H7 (cell line): ENCODE measurements at regions not wholly inside any gene's neighbourhood (a gene's known extent, or its start where the extent isn't known, plus 50 kb on each side); places are given as distances from the start of the nearest gene placed in this dataset.
"Not testable (repeated sequence)": the region's sequence is repeated elsewhere in the genome, so short reads cannot be mapped to it uniquely, and the experiment has no call there.

ENCODE experiments used
- DNase-seq: peaks from one replicate; pipeline ENCODE4 v3.0.0; 2012
- H3K27me3 ChIP-seq: 2 replicates; pipeline ENCODE4 v1.6.0; 2011; ENCODE audit warnings: mild to moderate bottlenecking, low read length; ENCODE audit not compliant: control insufficient read depth, insufficient read depth
- H3K36me3 ChIP-seq: replicated peaks from 2 replicates; pipeline ENCODE4 v1.5.1; 2011; ENCODE audit warnings: low read length; ENCODE audit not compliant: control insufficient read depth, insufficient read depth
- H3K4me3 ChIP-seq: 2 replicates; pipeline ENCODE4 v1.5.1; 2011; ENCODE audit warnings: low read depth, mild to moderate bottlenecking, control low read depth, low read length, moderate library complexity; ENCODE audit not compliant: insufficient read depth

GRCh38 chrX:122135070-122135469, 1049.0 kb upstream of the GRIA3 start:
- DNase-seq, result no peak
- Histone ChIP-seq H3K4me3 (no peak overlapping the region), H3K36me3 (no peaks in the 10 kb centered on the region), H3K27me3 (no peaks in the 10 kb centered on the region)

GRCh38 chrX:122140219-122140618, 1043.9 kb upstream of the GRIA3 start:
- not testable (repeated sequence) for H3K27me3 ChIP-seq, DNase-seq, H3K4me3 ChIP-seq, H3K36me3 ChIP-seq

GRCh38 chrX:122154019-122154418, 1030.1 kb upstream of the GRIA3 start:
- H3K27me3 ChIP-seq, result no peaks in the 10 kb centered on the region
- no peak overlapping the region for H3K4me3 ChIP-seq
- H3K36me3 ChIP-seq, result no peaks in the 10 kb centered on the region
- DNase-seq, result no peak

GRCh38 chrX:122168241-122168640, 1015.8 kb upstream of the GRIA3 start:
- Histone ChIP-seq H3K27me3 (no peaks in the 10 kb centered on the region), H3K36me3 (no peaks in the 10 kb centered on the region), H3K4me3 (no peak overlapping the region)
- DNase-seq, result no peak

GRCh38 chrX:122184791-122185190, 999.3 kb upstream of the GRIA3 start:
- Histone ChIP-seq H3K4me3 (no peak overlapping the region), H3K27me3 (no peaks in the 10 kb centered on the region), H3K36me3 (no peaks in the 10 kb centered on the region)
- no peak for DNase-seq

GRCh38 chrX:122187069-122187713, 996.9 kb upstream of the GRIA3 start:
- no peak overlapping the region for H3K4me3 ChIP-seq
- no peak for DNase-seq
- no peaks in the 10 kb centered on the region for H3K36me3 ChIP-seq
- H3K27me3 ChIP-seq, result no peaks in the 10 kb centered on the region

GRCh38 chrX:122188751-122189150, 995.3 kb upstream of the GRIA3 start:
- Histone ChIP-seq H3K4me3 (no peak overlapping the region), H3K36me3 (no peaks in the 10 kb centered on the region), H3K27me3 (no peaks in the 10 kb centered on the region)
- no peak for DNase-seq

GRCh38 chrX:122196343-122196742, 987.7 kb upstream of the GRIA3 start:
- no peak for DNase-seq
- Histone ChIP-seq H3K27me3 (no peaks in the 10 kb centered on the region), H3K4me3 (no peak overlapping the region), H3K36me3 (no peaks in the 10 kb centered on the region; the same call in 1 of the 2 replicates)

GRCh38 chrX:122203399-122203798, 980.7 kb upstream of the GRIA3 start:
- H3K4me3 ChIP-seq, result no peak overlapping the region
- H3K36me3 ChIP-seq, result no peaks in the 10 kb centered on the region; the same call in 1 of the 2 replicates
- H3K27me3 ChIP-seq, result no peaks in the 10 kb centered on the region
- peak; percentile 9 for DNase-seq

GRCh38 chrX:122218666-122219065, 965.4 kb upstream of the GRIA3 start:
- no peak for DNase-seq
- no peaks in the 10 kb centered on the region; the same call in 1 of the 2 replicates for H3K36me3 ChIP-seq
- no peaks in the 10 kb centered on the region for H3K27me3 ChIP-seq
- no peak overlapping the region for H3K4me3 ChIP-seq

- Histone ChIP-seq H3K27me3 (no peaks in the 10 kb centered on the region), H3K36me3 (no peaks in the 10 kb centered on the region; the same call in none of the 2 replicates), H3K4me3 (no peak overlapping the region)
- no peak for DNase-seq
Observed at GRCh38 chrX:122219226-122219625, 964.9 kb upstream of the GRIA3 start.

- Histone ChIP-seq H3K27me3 (no peaks in the 10 kb centered on the region), H3K4me3 (no peak overlapping the region), H3K36me3 (peaks cover 1% of the 10 kb centered on the region)
- DNase-seq, result no peak
Observed at GRCh38 chrX:122219735-122220134, 964.3 kb upstream of the GRIA3 start.

- peak; percentile 66 for DNase-seq
- peak overlapping the region; percentile 2; the same call in 1 of the 2 replicates for H3K4me3 ChIP-seq
- H3K27me3 ChIP-seq, result no peaks in the 10 kb centered on the region
- peaks cover 4% of the 10 kb centered on the region for H3K36me3 ChIP-seq
Observed at GRCh38 chrX:122220644-122221373, 963.3 kb upstream of the GRIA3 start.

- 0 out of 2 replicates have a peak overlapping the region, but pooled peaks have one; percentile 2 for H3K4me3 ChIP-seq
- DNase-seq, H3K27me3 ChIP-seq, H3K36me3 ChIP-seq: not testable (repeated sequence)
Observed at GRCh38 chrX:122221810-122222209, 962.3 kb upstream of the GRIA3 start.

GRCh38 chrX:122224137-122224536, 959.9 kb upstream of the GRIA3 start:
- H3K4me3 ChIP-seq, result peak overlapping the region; percentile 44
- H3K36me3 ChIP-seq, result peaks cover 12% of the 10 kb centered on the region
- DNase-seq, H3K27me3 ChIP-seq: not testable (repeated sequence)
